Sigmoid colon (tissue), 6 donors: ENCODE measurements at regions not wholly inside any gene's neighbourhood (a gene's known extent, or its start where the extent isn't known, plus 50 kb on each side); places are given as distances from the start of the nearest gene placed in this dataset.
A peak's percentile ranks its signal among the peaks of the same experiment; 100 is the strongest.

ENCODE experiments used
- DNase-seq: peaks from one replicate; pipeline ENCODE4 v3.0.0-alpha.2; 2019
- H3K27ac ChIP-seq, 4 donors: fragments of 200-600 bp; sonication (generic); one replicate each; pipeline ENCODE4 v1.5.1; 2016 to 2019; ENCODE audit warnings: mild to moderate bottlenecking in 1 of 4
- H3K27me3 ChIP-seq, 3 donors: fragments of 200-600 bp; sonication (generic); one replicate each; pipeline ENCODE4 v1.5.1; 2019; ENCODE audit warnings: mild to moderate bottlenecking in 1 of 3
- H3K36me3 ChIP-seq, 4 donors: fragments of 200-600 bp; sonication (generic); one replicate each; pipeline ENCODE4 v1.5.1; 2016 to 2019
- H3K4me1 ChIP-seq, 4 donors: fragments of 200-600 bp; sonication (generic); one replicate each; pipeline ENCODE4 v1.5.1; 2017 to 2019
- H3K4me3 ChIP-seq, 4 donors: fragments of 200-600 bp; sonication (generic); one replicate each; pipeline ENCODE4 v1.5.1; 2017 to 2019; ENCODE audit warnings: mild to moderate bottlenecking in 2 of 4, moderate library complexity in 1 of 4
- H3K9me3 ChIP-seq, 4 donors: fragments of 200-600 bp in 3 of 4; sonication (generic) in 3 of 4; one replicate each; pipeline versions ENCODE4 v1.5.1 to v1.6.1; 2013 to 2019
- CTCF ChIP-seq, 4 experiments: fragments of 450-650 bp in 3 of 4; fragments of 200-600 bp in 1 of 4; IDR thresholded peaks; one replicate each; pipeline ENCODE4 v1.5.1; 2016 to 2019; ENCODE audit warnings: antibody characterized with exemption in 4 of 4, mild to moderate bottlenecking in 3 of 4, moderate library complexity in 2 of 4
- EP300 ChIP-seq, 4 donors: sonication (generic); formaldehyde crosslinking; IDR thresholded peaks; one replicate each; pipeline ENCODE4 v1.6.1; 2017; ENCODE audit warnings: antibody characterized with exemption in 4 of 4
- POLR2A ChIP-seq, 2 donors: fragments of 450-650 bp; IDR thresholded peaks; one replicate each; pipeline ENCODE4 v1.6.1; 2016; ENCODE audit warnings: antibody characterized with exemption in 2 of 2, mild to moderate bottlenecking in 2 of 2, moderate library complexity in 2 of 2
- POLR2AphosphoS5 ChIP-seq, 4 donors: sonication (generic); formaldehyde crosslinking; IDR thresholded peaks; one replicate each; pipeline ENCODE4 v1.6.1; 2017; ENCODE audit warnings: antibody characterized with exemption in 4 of 4
- WGBS, 2 donors: extraction: QIAGEN DNeasy Blood & Tissue Kit; methylation state at CpG; one replicate each; pipeline ENCODE4 v1.1.7; 2013; 5-methylcytosine and 5-hydroxymethylcytosine counted together
- intact Hi-C: fragments of 100-400 bp; cut with DNase I; formaldehyde crosslinking; loops from one replicate; pipeline ENCODE4 v1.15.1; 2023
- donor health status: healthy with polysubstance abuse.
- donor health status: healthy.

DNA sequence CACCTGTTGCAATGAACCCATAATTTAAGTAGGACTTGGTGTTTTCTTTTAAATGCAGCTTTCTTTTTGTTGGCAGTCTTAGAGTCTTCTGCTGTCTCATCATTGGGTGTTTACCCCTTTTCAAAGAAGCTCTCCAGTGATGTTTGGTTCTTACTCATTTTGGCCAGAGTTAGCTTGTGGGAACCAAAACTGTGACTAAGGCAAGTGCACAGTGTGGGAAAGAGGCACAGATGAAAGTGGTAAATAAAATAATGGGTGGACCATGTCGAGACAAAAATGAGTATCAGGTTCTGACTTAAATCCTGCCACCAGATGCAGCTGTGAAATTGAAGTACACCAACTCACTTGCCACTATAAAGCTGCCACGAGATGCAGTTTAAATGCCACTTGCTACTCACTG lies 615.4 kb upstream of the MIS18BP1 start:
- intact Hi-C loops, result no loop called here
- Histone ChIP-seq H3K9me3 (no peaks in the 10 kb centered on the region), H3K4me1 (peaks cover 0 to 6% (median 0%) of the 10 kb centered on the region in 4 donors), H3K27ac (no peak overlapping the region), H3K36me3 (no peaks in the 10 kb centered on the region), H3K27me3 (no peaks in the 10 kb centered on the region), H3K4me3 (no peak overlapping the region)
- 37 to 53% methylated on average over 2 of the region's 2 CpGs for WGBS, 2 donors
- DNase-seq, result no peak
- TF ChIP-seq CTCF (IDR thresholded peaks at IDR 0.05), result no peak
- no peak for TF ChIP-seq POLR2A (IDR thresholded peaks at IDR 0.05)
- TF ChIP-seq POLR2AphosphoS5 (IDR thresholded peaks at IDR 0.05), result no peak
- no peak for TF ChIP-seq EP300 (IDR thresholded peaks at IDR 0.05)

- 91 to 92% methylated on average over 3 of the region's 3 CpGs for WGBS, 2 donors
- Histone ChIP-seq H3K27ac (no peak overlapping the region), H3K27me3 (no peaks in the 10 kb centered on the region)
These were observed 614.3 kb upstream of the MIS18BP1 start for GRCh38 chr14:45867046-45867894.

DNA sequence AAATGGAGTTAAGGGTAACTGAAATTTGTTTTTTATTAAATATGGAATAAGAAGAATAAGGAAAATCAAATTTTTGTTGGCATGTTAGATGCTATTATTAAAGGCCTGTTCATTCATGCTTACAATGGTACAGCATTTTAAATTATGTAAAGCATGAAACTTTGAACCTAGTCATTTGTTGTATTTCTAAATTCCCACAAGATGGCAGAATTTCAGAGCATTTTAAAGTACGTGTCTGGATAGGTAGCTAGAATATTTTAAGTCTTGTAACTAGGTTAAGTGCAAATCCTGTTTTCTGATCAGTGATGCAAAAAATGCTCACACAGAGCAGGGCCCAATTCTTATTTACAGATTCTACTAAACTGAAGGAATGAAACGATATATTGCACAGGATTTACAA lies 585.6 kb upstream of the MIS18BP1 start:
- no peak for DNase-seq
- intact Hi-C loops, result no loop called here
- Histone ChIP-seq H3K9me3 (no peaks in the 10 kb centered on the region), H3K4me1 (no peaks in the 10 kb centered on the region), H3K36me3 (no peaks in the 10 kb centered on the region), H3K4me3 (no peak overlapping the region), H3K27ac (no peak overlapping the region), H3K27me3 (no peaks in the 10 kb centered on the region)
- TF ChIP-seq POLR2A (IDR thresholded peaks at IDR 0.05), result no peak
- peak in 1 of 4 experiments; percentile 29 for TF ChIP-seq CTCF (IDR thresholded peaks at IDR 0.05)
- 10 to 39% methylated on average over 2 of the region's 2 CpGs for WGBS, 2 donors

More at GRCh38 chr14:45867046-45867894, 614.3 kb upstream of the MIS18BP1 start:
- Histone ChIP-seq H3K4me1 (peaks cover 0 to 6% (median 0%) of the 10 kb centered on the region in 4 donors), H3K36me3 (no peaks in the 10 kb centered on the region), H3K9me3 (no peaks in the 10 kb centered on the region), H3K4me3 (no peak overlapping the region)
- intact Hi-C loops, result no loop called here
- TF ChIP-seq POLR2AphosphoS5 (IDR thresholded peaks at IDR 0.05), result no peak
- no peak for TF ChIP-seq EP300 (IDR thresholded peaks at IDR 0.05)
- no peak for TF ChIP-seq POLR2A (IDR thresholded peaks at IDR 0.05)
- no peak for TF ChIP-seq CTCF (IDR thresholded peaks at IDR 0.05)
- DNase-seq, result no peak

DNA sequence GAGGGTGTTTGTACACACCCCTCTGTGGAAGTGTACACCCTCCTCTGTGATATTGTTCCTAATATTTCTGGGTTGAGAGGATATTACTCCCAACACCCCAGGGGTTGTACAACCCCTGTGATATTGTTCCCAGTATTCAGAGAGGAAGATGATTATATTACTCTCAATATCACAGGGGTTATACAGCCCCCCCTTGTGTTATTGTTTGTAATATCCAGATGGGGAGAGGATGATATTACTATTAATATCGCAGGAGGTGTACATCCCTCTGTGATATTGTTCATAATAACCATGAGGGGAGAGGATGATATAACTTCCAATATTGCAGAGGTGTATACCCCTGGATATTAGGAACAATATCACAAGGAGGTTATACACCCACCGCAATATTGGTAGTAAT lies 566.1 kb upstream of the MIS18BP1 start:
- Histone ChIP-seq H3K4me3 (no peak overlapping the region), H3K36me3 (no peaks in the 10 kb centered on the region), H3K4me1 (no peaks in the 10 kb centered on the region), H3K27me3 (no peaks in the 10 kb centered on the region), H3K9me3 (no peaks in the 10 kb centered on the region), H3K27ac (no peak overlapping the region)
- intact Hi-C loops, result no loop called here
- TF ChIP-seq POLR2A (IDR thresholded peaks at IDR 0.05), result no peak
- TF ChIP-seq EP300 (IDR thresholded peaks at IDR 0.05), result no peak
- no peak for DNase-seq
- 94 to 98% methylated on average over 2 of the region's 2 CpGs for WGBS, 2 donors

DNA sequence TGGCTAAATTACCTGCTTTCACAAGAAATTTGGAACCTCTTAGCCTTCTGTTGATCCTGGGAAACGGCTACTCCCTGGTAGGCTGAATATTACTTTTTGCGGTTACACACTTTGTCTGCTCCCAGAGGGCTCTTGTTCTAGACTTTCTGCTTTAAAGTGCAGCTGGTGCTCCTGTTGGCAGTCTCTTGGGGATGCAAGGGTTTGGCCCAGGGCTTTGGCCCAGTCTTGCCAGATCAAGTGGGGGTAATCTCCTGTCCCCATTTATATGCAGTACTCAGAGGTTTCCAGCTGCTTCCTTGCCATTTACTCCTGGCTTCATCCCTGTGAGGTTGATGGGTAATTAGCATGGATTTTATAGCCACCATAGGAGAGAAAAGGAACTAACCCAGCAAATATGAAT lies 558.2 kb upstream of the MIS18BP1 start:
- TF ChIP-seq POLR2AphosphoS5 (IDR thresholded peaks at IDR 0.05), result no peak
- no peak for TF ChIP-seq POLR2A (IDR thresholded peaks at IDR 0.05)
- TF ChIP-seq EP300 (IDR thresholded peaks at IDR 0.05), result no peak
- TF ChIP-seq CTCF (IDR thresholded peaks at IDR 0.05), result no peak
- intact Hi-C loops, result loop anchor here (5.0 kb wide), 2 partner anchors 91 to 384 kb away; no protein-coding TSS in a partner anchor
- H3K36me3 ChIP-seq, result no peaks in the 10 kb centered on the region

More for the DNA sequence above, 558.2 kb upstream of the MIS18BP1 start:
- Histone ChIP-seq H3K4me3 (no peak overlapping the region), H3K9me3 (no peaks in the 10 kb centered on the region), H3K4me1 (peaks cover 0 to 46% (median 25%) of the 10 kb centered on the region in 4 donors), H3K27ac (peak overlapping the region in 1 of 4 donors; percentile 75), H3K27me3 (no peaks in the 10 kb centered on the region)
- no peak for DNase-seq
- WGBS, 2 donors, result 75 to 76% methylated on average over 2 of the region's 2 CpGs
